ENCODE measurements at regions not wholly inside any gene's neighbourhood (a gene's known extent, or its start where the extent isn't known, plus 50 kb on each side); places are given as distances from the start of the nearest gene placed in this dataset.

DNA sequence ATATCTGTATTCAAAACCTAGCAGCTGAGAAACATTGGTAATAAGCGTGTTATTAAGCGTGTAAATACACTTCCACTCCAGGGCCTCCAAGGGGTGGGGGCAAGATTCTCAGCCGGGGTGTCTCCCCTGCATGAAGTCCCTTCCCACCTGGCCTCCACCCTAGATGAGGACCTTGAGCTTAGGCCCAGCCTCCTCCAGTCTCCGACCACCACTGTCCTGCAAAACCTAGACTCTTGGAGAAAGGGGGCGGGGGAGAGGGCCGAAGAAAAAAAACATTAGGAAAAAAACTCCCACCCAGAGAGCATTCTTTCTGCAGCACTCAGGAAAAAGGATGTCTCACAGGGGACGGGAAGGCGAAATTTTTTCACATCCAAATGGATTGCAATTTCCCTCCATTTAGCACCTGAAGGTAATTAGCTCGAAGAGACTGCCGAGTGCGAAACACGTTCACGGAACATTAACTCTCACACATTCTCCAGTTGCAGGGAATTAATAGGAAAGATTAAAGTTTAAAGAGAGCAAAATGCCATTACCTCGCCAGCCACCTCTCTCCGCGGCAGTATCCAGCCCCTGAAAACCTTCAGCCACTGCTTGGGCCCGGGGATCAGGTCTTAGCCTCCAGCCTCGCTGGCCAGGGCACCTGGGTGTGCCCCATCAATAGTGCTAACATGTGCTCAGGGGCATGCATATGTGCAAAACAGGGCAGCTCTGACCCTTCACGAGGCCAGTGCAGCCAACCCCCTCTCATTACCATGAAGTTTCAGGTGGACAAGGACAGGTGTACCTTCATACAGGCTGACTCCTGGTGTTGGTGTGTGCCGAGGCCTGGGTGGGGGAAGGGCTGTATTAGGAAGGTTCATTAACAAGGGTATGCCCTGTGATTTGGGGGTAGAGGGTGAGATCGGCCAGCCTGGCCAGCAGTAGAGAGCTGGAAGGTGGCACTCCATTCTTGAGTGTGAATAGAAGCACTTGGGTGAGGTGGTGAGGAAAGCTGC, 77.2 kb downstream of the HIF1AN start:
- peak in 3 of 42 donors; percentile 3 to 25 (median 16) for DNase-seq
- intact Hi-C loops (cut with DNase I) = no loop called here

DNA sequence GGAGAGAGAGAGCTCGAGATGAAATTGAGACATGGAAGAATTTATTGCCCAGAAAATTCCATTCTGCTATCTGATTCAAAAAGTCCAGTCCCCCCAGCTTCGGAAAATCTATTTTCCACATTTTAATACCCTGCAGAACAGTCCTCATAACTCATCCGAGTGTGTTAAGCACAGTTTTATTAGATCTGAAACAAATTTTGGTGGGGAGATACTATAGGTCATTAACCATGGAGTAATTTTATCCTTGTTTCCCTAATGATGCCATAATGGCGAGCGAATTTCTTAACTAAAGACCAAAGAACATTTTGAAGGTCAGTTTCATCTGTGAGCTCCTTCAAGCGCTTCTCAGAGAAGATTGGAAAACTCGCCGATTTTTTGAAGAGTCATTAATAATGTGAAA, 78.1 kb downstream of the HIF1AN start:
- intact Hi-C loops (cut with DNase I) = no loop called here
- no peak for DNase-seq

DNA sequence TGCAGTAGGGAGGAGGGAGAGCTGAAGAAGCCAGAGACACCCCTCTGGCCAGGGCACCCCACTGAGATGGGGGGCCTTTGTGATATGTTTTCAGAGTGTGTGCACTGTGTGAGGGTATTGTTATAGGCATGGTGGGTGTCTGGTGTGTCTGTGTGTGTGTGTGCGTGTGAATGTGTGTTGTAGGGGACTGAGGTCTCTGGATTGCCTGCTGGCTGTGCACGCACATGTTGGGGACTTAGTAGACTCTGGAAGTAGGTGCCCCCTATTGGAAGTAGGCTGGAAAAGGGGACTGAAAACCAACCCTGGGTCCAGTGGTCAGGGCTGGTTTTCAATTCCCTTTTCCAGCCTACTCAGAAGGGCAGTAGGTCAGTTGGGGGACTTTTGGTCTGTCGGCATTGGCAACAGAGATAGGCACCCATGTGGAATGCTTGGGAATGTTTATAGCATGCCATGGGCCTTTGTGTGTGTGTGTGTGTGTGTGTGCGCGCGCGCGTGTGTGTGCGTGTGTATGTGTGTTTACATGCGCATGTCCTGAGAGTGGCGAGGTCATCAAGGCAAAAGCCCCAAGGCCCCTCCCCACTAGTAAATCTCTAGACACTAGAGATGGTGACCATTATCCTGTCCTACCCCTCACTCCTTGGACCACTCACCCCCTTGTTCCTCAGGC, 78.8 kb downstream of the HIF1AN start:
- peak in 1 of 42 donors; percentile 11 for DNase-seq
- intact Hi-C loops (cut with DNase I) = no loop called here

DNA sequence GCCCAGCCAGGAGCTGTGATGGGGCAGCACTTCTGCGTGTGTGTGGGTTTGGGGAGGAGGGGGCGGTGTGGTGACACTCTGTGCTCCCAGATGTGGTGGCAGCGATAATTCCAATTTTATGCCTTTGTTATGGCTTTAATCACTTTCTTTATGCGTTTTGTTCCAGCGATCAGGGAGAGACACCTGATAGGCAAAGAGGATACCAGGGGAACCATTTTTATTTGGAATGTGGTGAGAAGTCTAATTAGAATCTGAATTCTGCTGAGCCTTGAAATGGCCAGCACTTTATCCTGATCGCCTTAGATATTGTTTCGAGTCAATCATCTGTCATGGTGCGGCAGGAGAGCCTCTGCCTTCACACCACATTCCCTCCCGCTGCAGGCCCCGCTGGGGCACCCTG, 79.5 kb downstream of the HIF1AN start:
- intact Hi-C loops (cut with DNase I) = no loop called here
- DNase-seq = peak in 1 of 42 donors; percentile 6

DNA sequence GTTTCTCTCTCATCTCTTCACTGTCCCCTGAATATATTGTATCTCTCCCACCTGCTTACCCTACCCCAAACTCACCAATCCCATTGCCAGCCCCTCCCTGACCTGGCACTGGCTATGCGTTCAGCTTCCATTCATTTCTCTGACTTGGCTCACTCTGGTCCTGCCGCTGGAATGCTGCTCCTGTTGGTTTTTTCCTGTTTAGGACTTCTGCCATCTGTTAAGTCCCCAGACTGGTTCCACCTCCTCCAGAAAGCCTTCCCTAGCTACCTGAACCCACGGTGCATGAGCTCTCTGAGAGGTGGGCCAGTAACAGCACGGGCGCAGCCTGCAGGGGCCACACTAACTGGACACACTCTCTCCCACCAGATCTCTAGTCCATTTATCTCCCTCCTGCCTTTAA, 80.2 kb downstream of the HIF1AN start:
- DNase-seq = no peak
- intact Hi-C loops (cut with DNase I) = no loop called here

DNA sequence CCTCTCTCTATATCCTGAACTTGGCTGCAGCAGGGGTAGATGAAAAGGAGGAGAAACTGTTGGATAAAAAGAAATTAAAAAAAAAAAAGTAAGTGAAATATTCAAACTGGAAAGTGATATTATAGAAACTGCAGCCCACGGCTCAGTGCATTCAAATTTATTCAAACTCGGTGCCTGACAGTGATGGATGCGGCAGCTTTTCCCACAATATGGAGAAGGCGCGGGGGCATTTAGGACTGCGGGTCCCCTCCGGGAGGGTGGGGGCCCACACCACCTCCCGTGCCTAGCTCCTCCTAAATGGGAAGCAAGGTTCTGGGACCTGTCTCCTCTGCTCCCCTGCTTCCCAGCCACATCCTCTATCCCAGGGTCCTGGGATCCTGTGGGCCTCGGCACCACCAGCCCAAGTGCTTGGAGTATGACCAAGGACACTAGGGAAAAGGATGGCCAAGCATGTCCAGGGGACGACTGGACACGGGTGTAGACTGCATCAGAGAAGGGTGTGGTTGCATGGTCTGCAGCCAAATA, 82.4 kb downstream of the HIF1AN start:
- peak in 30 of 42 donors; percentile 4 to 76 (median 30) for DNase-seq
- intact Hi-C loops (cut with DNase I) = no loop called here

DNA sequence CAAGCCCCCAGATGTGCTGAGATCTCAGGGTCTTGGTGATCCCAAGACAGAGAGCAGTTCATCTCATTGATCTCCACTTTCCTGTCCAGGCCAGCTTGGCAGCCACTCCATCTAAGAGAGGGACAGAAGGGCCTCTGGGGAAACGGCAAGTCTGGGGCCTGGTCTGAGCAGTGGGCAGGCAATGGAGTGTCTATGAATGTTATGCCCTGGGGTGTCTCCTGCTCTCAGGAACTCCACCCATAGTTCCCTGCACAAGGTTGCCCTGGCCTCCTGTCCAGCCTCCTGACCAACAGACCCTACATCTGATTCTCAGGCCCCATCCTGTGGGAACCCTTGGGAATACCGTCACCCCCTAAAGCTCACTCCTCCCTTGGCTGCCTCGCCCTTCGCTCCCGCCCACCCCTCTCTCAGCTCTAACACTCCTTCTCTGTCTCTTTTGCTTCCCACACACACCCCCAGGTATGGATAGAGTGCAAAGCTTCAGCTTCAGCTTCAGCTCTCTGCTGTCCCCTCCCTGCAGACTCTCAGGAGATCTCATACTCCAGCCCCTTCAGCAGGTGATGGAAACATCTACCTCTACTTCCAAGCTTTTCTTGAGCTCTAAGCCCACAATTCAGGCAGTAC, 83.0 kb downstream of the HIF1AN start:
- intact Hi-C loops (cut with DNase I) = no loop called here
- DNase-seq = peak in 34 of 42 donors; percentile 3 to 78 (median 34)

DNA sequence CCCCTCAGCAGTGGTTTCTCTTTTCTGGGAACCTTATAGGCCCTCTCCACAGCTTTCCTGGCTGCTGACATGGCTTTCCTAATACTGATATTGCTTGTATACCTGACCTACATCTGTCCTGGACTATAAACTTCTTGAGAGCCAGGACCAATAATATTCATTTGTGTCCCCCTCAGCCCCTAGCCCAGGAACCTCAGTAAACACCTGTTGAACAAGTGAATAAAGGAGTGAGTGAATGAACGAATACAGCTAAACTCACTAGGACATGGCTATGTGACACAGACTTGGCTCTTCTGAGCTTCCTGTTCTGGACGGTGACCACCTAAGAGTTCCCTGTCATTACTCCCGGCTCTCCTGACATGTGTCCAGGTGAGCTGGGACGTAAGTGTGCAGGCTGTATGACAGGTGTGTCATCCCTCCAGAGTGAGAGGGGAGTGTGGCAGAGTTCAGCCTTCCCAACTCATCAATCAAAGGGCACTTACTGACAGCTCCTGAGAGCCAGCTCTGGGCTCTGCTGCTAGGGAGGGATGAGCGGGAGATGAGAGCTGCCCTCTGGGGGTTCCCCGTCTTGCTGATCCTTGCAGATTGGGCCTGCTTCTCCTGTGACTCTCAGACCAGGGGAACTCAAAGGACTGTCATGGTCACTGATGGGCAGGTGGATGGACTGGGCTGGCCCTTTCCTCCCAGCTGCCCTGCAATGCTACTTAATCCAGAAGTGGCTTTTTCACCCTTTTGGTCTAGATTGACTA, 84.5 kb downstream of the HIF1AN start:
- no peak for DNase-seq

DNA sequence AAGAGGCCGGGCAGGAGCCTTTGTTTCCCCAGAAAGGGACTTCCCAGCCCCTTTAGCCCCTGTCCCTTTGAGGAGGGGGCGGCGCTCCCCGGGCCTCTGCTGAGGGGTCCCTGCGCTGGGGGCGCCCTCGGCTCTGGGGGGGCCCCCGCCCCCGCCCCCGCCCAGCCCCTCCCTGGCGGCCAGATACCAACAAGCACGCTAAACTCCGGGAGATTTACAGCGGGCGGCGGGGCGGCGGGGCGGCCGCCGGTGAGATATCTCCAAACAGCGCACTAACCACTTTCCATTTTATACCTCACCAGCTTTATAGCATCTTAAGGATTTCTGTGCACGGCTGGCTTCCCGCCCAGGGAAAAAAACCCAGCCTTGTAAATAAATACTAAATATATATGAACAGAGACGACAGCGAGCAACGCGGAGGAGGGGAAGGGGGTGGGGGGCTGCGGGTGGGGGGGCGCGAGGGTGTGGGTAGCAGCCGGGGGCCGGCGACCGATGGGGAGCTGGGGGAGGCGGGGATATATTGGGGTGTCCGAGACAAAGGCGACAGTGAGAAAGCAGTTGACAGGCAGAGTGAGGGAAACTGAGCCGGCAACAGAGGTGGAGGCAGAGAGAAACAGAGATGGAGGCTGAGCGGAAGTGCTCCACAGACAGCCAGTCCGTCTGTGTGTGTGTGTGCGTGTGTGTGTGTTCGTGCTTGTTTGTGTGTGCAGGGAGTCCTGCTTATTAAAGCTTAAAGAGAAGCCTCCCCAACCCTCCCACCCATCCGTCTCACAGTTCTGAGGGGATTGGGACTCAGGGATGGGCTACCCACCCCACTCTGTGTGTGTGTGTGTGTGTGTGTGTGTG, 85.8 kb downstream of the HIF1AN start:
- intact Hi-C loops (cut with DNase I) = no loop called here

More for the DNA sequence above, 84.5 kb downstream of the HIF1AN start:
- intact Hi-C loops (cut with DNase I) = no loop called here

DNA sequence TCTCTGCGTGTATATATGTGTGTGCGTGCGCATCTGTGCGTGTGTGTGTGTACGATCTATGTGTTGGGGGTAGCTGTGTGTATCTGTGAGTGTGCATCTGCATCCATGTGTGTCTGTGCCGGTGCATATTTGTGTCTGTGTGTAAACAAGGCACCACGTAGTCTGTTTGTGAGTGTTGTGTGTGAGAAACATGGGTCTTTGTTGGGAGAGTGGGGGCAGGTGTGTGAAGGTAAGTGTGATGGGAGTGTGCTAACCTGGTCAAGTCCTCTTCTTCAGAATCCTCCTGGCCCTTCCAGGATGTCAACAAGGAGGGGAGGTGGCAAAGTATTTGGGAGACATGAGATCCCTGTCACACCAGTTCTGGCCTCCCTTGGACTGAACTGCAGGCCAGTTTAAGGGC, 87.2 kb downstream of the HIF1AN start:
- DNase-seq = no peak
- intact Hi-C loops (cut with DNase I) = no loop called here

More for the DNA sequence above, 85.8 kb downstream of the HIF1AN start:
- no peak for DNase-seq

DNA sequence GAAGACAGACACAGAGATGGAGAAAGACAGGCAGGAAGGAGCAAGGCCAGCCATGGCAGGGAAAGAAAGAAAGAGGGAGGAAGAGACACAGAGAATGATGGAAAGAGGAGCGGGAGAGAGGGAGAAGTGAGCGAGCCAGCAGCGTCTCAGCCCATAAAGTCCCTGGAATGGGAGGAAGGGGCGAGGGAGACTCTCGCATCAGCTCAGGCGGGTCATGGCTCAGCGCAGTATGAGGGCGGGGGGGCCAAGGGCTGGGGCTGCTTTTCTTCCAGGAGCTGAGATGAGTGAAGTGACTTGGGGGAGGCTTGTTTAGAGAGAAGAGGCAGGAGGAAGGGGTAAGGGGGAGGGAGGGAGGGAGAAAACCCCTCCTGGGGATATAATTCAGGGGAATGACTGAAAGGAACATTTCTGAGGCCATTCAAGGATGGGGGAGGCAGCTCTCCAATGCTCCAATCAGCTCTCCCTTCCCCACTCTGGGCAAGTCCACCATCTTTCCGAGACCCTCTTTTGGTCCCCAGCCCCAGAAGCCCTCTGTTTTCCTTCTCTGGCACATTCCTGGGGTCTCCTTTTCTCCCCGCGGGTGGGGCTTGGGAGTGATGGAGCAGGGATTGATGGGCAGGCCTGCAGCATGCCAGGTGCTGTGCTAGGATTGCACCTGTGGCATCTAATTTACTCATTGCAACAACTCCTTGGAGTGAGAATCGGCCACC, 87.9 kb downstream of the HIF1AN start:
- no peak for DNase-seq
- intact Hi-C loops (cut with DNase I) = no loop called here

DNA sequence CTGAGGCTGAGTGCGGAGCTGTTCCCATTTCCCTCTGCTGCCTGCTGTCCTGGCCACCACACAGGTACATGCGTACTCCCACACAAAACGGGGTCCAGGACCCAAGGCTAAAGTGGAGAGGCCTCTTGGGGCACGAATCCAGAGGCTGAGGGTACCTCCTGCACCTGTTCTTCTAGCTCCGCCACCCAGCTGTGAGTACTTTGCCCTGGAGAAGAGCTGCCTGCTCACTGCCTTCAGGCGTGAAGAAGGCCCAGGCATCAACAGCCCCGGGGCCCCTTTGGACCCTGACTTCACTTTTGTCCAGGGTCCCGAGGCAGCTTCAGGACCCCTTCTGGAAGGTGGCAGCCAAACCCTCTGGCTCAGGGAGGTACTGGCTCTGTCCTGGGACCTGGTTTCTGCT, 88.6 kb downstream of the HIF1AN start:
- no peak for DNase-seq
- intact Hi-C loops (cut with DNase I) = no loop called here

DNA sequence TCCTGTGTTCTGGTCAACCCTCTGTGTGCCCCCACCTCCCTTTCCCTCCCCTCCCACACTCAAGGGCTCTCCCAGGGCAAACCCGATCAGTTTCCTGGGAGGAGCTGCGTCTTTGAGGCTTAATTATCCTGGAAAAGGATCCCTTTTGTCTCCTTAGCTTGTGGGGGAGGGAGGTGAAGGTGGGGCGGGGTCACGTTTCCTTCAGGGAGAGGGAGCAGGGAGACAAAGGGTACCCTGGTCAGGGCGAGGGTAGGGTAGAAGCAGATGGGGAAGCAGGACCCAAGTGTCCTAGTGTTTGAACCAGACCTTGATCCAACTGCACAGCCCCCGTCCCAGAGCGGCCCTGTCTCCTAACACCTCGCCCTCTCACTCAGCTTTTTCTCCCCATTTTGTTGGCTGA, 90.1 kb downstream of the HIF1AN start:
- intact Hi-C loops (cut with DNase I) = no loop called here
- DNase-seq = no peak

DNA sequence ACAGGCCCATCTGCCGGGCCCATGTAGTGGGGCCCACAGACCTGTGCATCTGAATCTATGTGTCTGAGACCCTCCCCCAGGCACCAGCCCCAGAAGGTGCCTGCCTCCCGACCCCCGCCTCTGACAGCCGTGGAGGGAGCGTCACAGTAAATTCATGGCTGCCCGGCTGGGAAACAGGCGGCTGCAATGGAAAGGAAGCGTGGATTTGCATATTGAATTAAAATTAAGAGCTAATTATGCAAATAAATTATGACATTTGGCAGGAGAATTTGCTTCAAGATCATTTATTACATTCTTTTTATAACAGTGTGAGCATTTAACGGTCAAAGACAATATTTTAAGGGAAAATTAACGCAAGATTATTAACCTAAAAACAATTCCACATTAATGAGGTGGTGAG, 92.3 kb downstream of the HIF1AN start:
- DNase-seq = no peak
- intact Hi-C loops (cut with DNase I) = no loop called here

DNA sequence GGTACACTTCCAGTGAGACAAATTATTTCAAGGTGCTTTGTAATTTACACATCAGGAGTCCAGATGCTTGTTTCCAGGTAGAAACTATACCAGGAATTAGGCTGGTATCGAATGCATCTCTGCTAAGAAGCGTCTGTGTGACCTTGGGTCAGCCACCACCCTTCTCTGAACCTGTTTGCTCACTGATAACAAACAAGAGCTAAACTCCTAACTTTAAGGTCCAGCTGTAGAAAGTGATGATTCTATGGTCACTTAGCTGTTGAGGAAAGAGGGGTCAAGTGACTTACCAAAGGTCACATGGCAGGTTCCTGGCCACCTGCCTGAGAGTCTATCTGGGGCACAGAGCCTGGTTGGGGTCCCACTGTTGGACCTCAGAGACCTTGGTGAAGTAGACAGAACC, 95.4 kb downstream of the HIF1AN start:
- no peak for DNase-seq
- intact Hi-C loops (cut with DNase I) = no loop called here

DNA sequence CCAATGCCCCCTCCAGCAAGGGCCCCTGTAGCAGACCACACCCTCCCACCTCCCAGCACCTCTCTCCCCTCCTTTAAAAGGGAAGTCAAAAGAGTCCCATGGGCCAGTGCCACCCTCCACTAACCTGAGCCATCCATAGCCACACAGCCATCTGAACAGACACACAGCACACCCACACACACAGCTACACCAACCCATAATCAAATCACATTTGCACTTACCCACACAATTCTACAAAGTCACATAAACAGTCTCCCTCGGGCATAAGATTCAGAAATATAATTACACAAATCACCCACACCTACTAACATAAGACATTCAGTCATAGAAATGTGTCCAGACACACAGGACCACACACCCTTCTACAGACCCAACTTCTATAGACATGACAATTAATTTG, 96.3 kb downstream of the HIF1AN start:
- intact Hi-C loops (cut with DNase I) = no loop called here
- DNase-seq = no peak

DNA sequence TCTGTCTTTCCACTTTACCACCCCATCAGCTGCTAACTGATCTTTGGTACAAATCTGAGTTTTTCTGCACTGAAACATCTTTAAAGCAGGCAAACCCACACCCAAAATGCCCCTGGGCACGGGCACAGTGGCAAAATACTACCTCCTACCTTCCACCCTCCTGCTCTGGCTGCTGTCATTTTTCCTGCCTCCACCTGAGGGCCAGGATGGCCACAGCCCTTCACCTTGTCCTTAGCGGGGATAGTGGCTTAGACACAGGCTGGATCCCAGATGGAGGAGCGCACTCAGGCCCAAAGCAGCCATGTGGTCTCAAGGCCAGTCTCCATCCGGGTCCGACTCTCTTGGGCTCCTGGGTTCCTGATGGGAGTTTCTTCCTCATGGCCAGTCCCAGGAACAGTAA, 98.3 kb downstream of the HIF1AN start:
- intact Hi-C loops (cut with DNase I) = no loop called here
- DNase-seq = no peak
